Left renal cortex interstitium (tissue), 4 donors: ENCODE measurements at regions not wholly inside any gene's neighbourhood (a gene's known extent, or its start where the extent isn't known, plus 50 kb on each side); places are given as distances from the start of the nearest gene placed in this dataset.

ENCODE experiments used
- DNase-seq, 4 donors: peaks; one replicate each; pipeline ENCODE4 v3.0.0-alpha.2; 2013; ENCODE audit warnings: low read depth in 4 of 4, low spot score in 2 of 4, missing footprints in 1 of 4

GRCh38 chr3:150106740-150107428, 136.2 kb upstream of the PFN2 start:
- DNase-seq: no peak

- no peak for DNase-seq
Measured at GRCh38 chr3:150105886-150106612, 135.4 kb upstream of the PFN2 start.

GRCh38 chr3:150105025-150105424, 134.3 kb upstream of the PFN2 start:
- no peak for DNase-seq

- no peak for DNase-seq
Measured at GRCh38 chr3:150104564-150104963, 133.9 kb upstream of the PFN2 start.

DNA sequence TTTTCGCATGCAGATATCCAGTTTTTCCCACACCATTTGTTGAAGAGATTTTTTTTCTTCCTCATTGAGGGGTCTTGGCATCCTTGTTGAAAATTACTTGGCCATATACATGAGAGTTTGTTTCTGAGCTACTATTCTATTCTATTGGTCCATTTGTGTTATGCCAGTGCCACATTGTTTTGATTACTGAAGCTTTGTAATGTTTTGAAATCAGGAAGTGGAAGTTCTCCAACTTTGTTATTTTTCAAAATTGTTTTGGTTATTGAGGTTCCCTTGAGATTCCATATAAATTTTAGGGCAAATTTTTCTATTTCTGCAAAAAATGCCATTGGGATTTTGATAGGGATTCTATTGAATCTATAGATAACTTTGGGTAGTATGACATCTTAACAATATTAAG, 130.3 kb upstream of the PFN2 start:
- no peak for DNase-seq

DNA sequence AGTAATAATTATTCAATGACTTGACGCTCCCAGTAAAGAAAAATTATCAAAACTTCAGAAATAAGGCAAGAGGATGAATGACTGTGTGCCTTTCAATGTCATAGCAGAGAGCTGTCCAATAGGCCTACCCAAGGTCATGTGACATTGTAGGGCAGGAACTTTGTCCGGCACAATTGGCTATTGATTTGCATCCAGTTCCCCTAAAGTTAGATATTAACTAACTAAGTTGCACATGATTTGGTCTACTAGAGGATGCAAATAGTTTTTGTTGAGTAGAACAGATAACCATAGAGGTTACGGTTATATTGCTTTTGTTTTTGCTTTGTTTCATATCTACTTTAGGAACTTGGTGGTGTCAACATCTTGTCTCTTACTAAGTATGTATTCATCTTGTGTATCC, 127.9 kb upstream of the PFN2 start:
- no peak for DNase-seq

DNA sequence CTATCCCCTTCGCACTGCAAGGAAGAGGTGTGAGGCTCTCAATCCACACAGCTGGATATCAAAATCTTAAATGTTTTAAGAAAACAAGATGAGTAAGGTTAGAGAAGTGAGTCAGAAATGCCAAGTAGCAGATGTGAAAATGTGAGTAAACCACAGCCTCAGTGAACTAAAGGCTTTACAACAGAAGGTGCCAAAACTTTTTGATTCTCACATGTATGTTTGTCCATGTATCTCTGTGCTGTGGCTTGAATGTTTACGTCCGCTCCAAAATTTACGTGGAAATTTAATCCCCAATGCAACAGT, 126.8 kb upstream of the PFN2 start:
- DNase-seq: no peak

DNA sequence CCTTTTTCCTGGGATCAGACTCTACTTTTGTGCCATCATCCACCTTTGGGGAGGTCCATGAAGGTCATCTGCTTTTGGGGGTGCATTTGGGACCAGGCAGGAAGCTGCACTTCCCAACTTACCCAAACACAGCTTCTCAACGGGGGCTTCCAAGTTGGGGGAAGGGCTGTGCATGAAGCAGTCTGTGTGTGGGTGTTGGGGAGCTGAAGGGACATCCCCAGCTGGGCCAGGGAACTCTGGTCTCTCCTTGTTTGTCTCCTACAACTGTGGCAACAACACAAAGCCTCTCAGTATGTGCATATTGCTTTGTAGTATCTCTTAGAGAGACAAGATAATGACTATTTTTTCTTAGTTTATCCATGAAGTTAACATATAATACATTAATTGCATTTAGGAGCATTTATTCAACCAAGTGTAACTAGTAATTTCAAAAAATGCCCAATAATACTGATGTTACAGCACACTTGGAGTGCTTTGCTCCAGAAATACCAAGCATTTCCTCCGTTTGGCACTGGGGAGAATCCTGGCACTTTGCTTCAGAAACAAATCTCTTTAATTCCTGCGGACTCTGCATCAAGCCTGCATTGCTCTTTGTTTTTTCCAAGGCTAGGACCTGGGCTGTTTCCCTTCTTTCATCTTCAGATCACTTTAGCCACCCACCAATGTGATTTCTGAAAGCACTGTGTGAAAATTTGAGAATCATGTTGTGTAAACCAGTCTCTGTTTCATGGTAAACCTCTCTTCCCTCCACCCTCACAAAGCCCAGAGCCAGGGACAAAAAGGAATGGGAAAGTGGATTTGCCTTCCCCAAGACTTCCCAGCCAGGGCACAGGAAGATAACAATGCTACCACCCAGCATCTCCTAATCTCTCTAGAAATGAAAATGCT, 126.2 kb upstream of the PFN2 start:
- no peak for DNase-seq

- no peak for DNase-seq
Measured at GRCh38 chr3:150094150-150094933, 123.6 kb upstream of the PFN2 start.

DNA sequence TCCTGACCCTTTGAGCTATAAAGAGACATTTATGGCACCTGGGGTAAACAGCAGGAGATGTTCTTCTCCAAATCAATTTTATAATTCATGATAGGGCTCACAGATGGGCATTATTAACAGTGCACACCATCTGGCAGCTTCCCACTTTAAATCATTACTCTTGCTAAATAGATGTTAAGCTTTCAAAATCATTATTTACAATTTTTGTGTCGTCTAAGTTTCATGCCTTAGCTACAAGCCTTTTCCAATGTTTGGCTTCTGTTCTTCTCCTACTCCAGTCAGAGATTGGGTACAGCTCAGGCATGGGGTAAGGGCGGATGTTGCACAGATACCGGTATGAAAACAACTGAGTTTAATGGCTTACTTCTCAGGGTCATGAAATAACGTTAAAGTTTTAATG, 120.9 kb upstream of the PFN2 start:
- no peak for DNase-seq

- no peak for DNase-seq
Measured at GRCh38 chr3:150090877-150091276, 120.2 kb upstream of the PFN2 start.

DNA sequence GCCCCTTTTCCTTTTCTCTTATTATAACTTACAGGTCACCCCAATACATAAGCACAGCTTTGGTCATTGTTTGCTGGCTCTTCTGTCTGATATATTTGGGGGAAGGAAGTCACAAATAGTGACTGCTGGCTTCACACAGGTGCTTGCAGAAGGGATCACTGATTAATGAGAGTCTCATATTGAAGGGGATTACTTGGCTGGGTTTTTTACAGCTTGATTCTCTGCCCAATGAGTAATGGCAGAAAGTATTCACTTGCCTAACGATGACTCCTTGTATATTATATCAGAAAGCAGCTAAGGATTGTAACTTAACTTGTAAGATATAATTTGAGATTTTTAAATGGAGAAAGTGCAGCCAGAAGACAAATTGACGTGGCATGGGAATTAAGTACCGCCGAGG, 119.3 kb upstream of the PFN2 start:
- no peak for DNase-seq

DNA sequence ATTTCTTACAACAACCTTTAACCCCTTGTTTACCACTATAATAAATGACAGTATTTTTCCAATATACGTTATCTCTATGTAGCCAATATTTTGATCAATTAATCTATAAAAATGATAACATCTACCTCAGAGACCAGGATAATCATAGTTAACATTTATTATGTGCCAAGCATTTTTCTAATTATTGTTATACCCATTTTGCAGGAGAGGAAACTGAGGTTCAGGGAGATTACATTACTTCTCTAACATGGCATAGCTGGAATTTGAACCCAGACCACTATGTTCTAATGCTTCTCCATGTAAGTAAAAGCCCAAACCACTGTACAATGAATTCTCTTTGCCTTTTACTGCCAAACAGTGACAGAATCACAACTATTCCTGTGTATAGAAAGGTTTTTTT, 113.4 kb upstream of the PFN2 start:
- DNase-seq: no peak

GRCh38 chr3:150083655-150084042, 113.0 kb upstream of the PFN2 start:
- DNase-seq: no peak

DNA sequence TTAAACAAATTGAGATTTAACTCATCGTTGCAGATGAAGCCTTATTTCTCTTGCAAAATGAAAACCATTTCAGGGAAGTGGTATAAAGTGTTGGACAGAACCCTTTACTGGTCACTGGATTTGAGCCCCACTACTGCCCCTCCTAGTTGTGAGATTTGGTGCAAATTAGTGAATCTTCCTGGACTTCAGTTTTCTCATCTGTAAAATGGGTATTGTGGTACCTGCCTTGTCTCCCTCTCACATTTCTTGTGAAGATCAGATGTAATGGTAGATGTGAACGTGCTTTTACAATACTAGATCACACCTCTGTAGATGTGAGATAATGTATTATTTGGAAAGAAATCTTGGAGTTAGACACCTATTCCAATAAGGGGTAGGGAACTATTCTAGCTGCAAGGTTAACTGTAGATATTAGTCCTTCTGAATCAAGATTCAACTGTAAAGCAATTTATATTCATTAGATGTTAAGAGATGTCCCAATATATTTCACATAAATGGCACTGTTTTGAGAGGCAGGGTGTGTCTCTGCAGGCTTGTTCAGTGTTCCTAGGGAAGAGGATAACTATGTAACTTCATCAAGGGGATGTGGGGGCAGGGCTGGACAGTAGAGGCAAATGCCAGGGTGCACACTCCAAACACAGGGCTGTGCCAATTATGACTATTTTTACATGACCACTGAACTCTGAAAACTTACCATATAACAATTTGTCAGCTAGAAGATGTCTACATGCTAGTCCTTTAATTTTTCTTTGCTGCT, 112.4 kb upstream of the PFN2 start:
- DNase-seq: no peak

DNA sequence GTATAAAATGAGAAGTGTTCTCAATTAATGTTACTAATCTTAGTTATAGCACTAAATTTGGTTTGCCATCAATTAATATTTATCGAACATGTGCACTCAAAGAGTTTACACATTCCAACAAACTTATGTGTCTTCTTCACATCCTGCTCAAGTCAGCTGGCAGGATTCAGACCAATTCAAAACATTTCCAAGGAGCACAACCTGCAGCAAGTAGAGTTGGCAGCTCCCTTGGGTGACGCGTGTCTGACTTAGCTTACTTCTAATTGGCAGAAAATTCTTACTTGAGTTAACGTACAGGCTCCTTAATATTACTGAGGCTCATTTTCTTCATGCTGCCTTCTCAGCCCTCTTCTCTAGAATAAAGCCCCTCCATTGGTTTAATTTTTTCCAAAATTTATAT, 110.4 kb upstream of the PFN2 start:
- no peak for DNase-seq

DNA sequence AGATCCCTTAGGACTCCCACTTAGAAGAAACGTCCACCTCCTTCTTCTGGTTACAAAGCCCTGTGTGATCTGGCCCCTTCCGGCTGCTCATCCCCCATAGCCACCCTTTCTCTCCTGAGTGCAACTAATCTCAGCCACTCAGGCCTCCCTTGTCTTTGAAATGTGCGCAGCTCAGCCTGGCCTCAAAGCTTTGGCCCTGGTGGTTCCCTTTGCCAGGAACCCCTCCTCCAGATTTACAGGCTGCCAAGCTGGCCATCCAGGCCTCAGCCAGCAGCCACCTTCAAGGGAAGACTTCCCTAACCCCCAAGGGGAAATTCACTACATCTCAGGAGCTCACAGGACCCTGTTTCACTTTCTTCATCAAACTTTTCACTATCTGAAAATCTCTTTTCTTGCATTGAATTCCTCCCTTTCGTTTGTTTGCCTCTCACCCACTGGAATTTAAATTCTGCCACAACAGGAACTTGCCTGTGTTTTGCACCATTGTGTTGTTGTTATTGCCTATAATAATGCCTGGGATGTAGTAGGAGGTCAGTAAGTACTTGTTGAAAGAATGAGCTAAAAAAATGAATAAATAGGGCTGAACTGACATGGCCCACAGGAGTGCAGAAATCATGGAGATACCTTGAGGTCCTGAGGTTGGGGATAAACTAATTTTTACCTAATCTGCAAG, 109.5 kb upstream of the PFN2 start:
- DNase-seq: no peak

DNA sequence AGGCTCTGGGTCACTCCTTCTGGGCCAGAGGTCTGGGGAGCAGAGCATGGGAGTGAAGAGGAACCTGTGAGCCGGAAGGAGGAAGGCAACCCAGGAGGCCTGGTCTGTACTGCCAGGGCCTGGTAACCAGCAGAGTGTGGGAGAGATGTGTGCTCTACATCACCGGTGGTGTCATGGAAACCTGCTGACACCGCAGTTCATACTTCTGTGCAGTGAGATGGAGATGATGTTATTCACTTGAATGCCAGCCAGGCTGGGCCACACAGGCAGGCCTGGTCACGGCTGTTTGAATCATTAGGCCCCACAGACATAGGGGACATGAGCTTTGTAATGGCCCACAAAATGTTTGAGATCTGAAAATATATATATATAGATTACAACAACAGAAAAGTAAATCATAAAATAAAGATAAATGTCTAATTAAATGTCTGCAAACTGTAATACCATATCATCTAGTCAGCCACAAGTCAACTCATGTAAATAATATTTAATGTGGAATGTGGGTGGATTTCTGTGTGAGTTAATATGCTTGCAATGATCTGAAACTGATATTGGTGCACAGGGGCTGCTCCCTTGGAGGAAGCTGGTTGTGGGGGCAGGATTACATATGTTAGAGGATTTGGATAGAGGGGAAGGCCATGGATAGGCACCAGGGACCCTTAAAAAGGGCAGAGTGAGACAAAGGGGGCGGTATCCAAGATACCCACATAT, 108.5 kb upstream of the PFN2 start:
- DNase-seq: no peak
